A549 (cell line): ENCODE measurements at regions not wholly inside any gene's neighbourhood (a gene's known extent, or its start where the extent isn't known, plus 50 kb on each side); places are given as distances from the start of the nearest gene placed in this dataset.

ENCODE experiments used
- ATAC-seq, 2 experiments: fragments of 200-7000 bp in 1 of 2; fragments of >200 bp in 1 of 2; cut with Nextera tagmentation in 1 of 2; cut with Tn5 transposase in 1 of 2; 3 replicates each; pipeline versions ENCODE4 v1.8.0 to v1.9.1; 2018 to 2020; ENCODE audit warnings: mild to moderate bottlenecking in 1 of 2, moderate library complexity in 1 of 2
- CTCF ChIA-PET: fragments of 300-600 bp; sonication (Branson Sonifier 250); formaldehyde crosslinking; extraction: SDS; loops from one replicate; lab custom pipeline; 2021; ENCODE audit warnings: antibody characterized with exemption, inconsistent platforms; lab: Yijun Ruan, JAX
- POLR2A ChIA-PET: fragments of 350-600 bp; formaldehyde crosslinking; extraction: SDS; loops from one replicate; lab custom pipeline; 2021; ENCODE audit warnings: antibody characterized with exemption, inconsistent platforms; lab: Yijun Ruan, JAX
- DNase-seq, 2 experiments: peaks; one replicate each; pipeline versions ENCODE4 v3.0.0 to v3.0.0-alpha.2; 2011 to 2016; ENCODE audit warnings: low read depth in 1 of 2, low spot score in 1 of 2
- FAIRE-seq: peaks from 2 replicates; lab custom pipeline; 2011; peaks lifted over from hg19 to GRCh38; lab: Jason Lieb, UNC
- H3K27ac ChIP-seq, 2 experiments: fragments of >200 bp; sonication (Bioruptor Twin); formaldehyde crosslinking; 3 replicates each; pipeline ENCODE4 v1.5.1; 2016 to 2017
- H3K4me1 ChIP-seq: fragments of >200 bp; sonication (Bioruptor Twin); formaldehyde crosslinking; 3 replicates; pipeline ENCODE4 v1.6.1; 2016
- H3K4me2 ChIP-seq: fragments of >200 bp; sonication (Bioruptor Twin); formaldehyde crosslinking; 3 replicates; pipeline ENCODE4 v1.6.1; 2016
- H3K4me3 ChIP-seq: fragments of >200 bp; sonication (Bioruptor Twin); formaldehyde crosslinking; 3 replicates; pipeline ENCODE4 v1.5.1; 2016
- H3K9me3 ChIP-seq: fragments of >200 bp; sonication (Bioruptor Twin); formaldehyde crosslinking; 3 replicates; pipeline ENCODE4 v1.6.1; 2016
- CBX2 ChIP-seq: fragments of 200-600 bp; sonication (generic); IDR thresholded peaks from 2 replicates; pipeline ENCODE4 v1.6.1; 2016; ENCODE audit warnings: low read depth, mild to moderate bottlenecking, borderline replicate concordance
- CHD2 ChIP-seq: fragments of 150-350 bp; IDR thresholded peaks from 2 replicates; pipeline ENCODE4 v1.6.1; 2014; ENCODE audit warnings: low read length; ENCODE audit not compliant: partially characterized antibody
- EHMT2 ChIP-seq: fragments of 200-600 bp; sonication (generic); IDR thresholded peaks from 2 replicates; pipeline ENCODE4 v1.6.1; 2016; ENCODE audit warnings: antibody characterized with exemption, low read depth, mild to moderate bottlenecking, moderate library complexity
- EP300 ChIP-seq, 2 experiments: fragments of >200 bp; sonication (Bioruptor Twin); formaldehyde crosslinking; IDR thresholded peaks; 2 replicates in 1 of 2; 3 replicates in 1 of 2; pipeline ENCODE4 v1.6.1; 2016 to 2017
- ESRRA ChIP-seq: fragments of 150-350 bp; IDR thresholded peaks from 2 replicates; pipeline ENCODE4 v1.6.1; 2014; ENCODE audit warnings: mild to moderate bottlenecking, low read length, borderline replicate concordance
- HOXB5 ChIP-seq: fragments of 250-450 bp; sonication (Bioruptor Pico); IDR thresholded peaks from 2 replicates; pipeline ENCODE4 v1.5.0; 2020; ENCODE audit warnings: mild to moderate bottlenecking, moderate library complexity
- KDM1A ChIP-seq: fragments of 200-600 bp; sonication (generic); IDR thresholded peaks from 2 replicates; pipeline ENCODE4 v1.6.1; 2016; ENCODE audit warnings: low read depth, mild to moderate bottlenecking
- MAZ ChIP-seq: fragments of 150-350 bp; IDR thresholded peaks from 2 replicates; pipeline ENCODE4 v1.6.1; 2014; ENCODE audit warnings: antibody characterized with exemption, low read depth, low read length, borderline replicate concordance
- MYC ChIP-seq: IDR thresholded peaks from 2 replicates; pipeline ENCODE4 v1.6.1; 2012; ENCODE audit warnings: mild to moderate bottlenecking, inconsistent platforms, low read length, improper control_type of control experiment, borderline replicate concordance
- NFE2L2 ChIP-seq: fragments of 150-350 bp; conservative IDR thresholded peaks from 2 replicates; pipeline ENCODE4 v1.6.1; 2014; ENCODE audit warnings: low read length
- PHF8 ChIP-seq: fragments of 200-600 bp; sonication (generic); IDR thresholded peaks from 2 replicates; pipeline ENCODE4 v1.6.1; 2016; ENCODE audit warnings: low read depth, mild to moderate bottlenecking, antibody characterized with exemption, moderate library complexity, borderline replicate concordance
- POLR2A ChIP-seq: IDR thresholded peaks from 2 replicates; pipeline ENCODE4 v1.6.1; 2012; ENCODE audit warnings: mild to moderate bottlenecking, low read length
- RARB ChIP-seq: fragments of 250-450 bp; sonication (Bioruptor Pico); IDR thresholded peaks from 2 replicates; pipeline ENCODE4 v1.8.0; 2021; ENCODE audit warnings: mild to moderate bottlenecking, moderate library complexity
- RFX5 ChIP-seq: fragments of 450-650 bp; IDR thresholded peaks from 2 replicates; pipeline ENCODE4 v1.7.1; 2014; ENCODE audit warnings: antibody characterized with exemption, mild to moderate bottlenecking, moderate library complexity
- ZNF302 ChIP-seq: fragments of 250-450 bp; sonication (Bioruptor Pico); IDR thresholded peaks from 2 replicates; pipeline ENCODE4 v1.9.0; 2021; ENCODE audit warnings: inconsistent platforms, mild to moderate bottlenecking, moderate library complexity
- ZSCAN20 ChIP-seq: fragments of 250-450 bp; sonication (Bioruptor Pico); IDR thresholded peaks from 2 replicates; pipeline ENCODE4 v1.8.0; 2022; ENCODE audit warnings: mild to moderate bottlenecking, moderate library complexity
- whole genome bisulfite sequencing: methylation state at CpG from one replicate; pipeline ENCODE4 v1.1.6; 2017; ENCODE audit errors: missing lambda C conversion rate; 5-methylcytosine and 5-hydroxymethylcytosine counted together
- TF ChIP-seq, protein P1 (sequence below): IDR thresholded peaks from 2 replicates; pipeline ENCODE4 v1.6.1; 2012; ENCODE audit warnings: low read depth, borderline replicate concordance
- TF ChIP-seq, protein P2 (sequence below): fragments of 150-350 bp; IDR thresholded peaks from 2 replicates; pipeline ENCODE4 v1.6.1; 2014; ENCODE audit warnings: low read depth, mild to moderate bottlenecking, low read length
- TF ChIP-seq, protein P3 (sequence below): fragments of 200-600 bp; sonication (generic); IDR thresholded peaks from 2 replicates; pipeline ENCODE4 v1.6.1; 2016; ENCODE audit warnings: antibody characterized with exemption, mild to moderate bottlenecking, moderate library complexity

DNA sequence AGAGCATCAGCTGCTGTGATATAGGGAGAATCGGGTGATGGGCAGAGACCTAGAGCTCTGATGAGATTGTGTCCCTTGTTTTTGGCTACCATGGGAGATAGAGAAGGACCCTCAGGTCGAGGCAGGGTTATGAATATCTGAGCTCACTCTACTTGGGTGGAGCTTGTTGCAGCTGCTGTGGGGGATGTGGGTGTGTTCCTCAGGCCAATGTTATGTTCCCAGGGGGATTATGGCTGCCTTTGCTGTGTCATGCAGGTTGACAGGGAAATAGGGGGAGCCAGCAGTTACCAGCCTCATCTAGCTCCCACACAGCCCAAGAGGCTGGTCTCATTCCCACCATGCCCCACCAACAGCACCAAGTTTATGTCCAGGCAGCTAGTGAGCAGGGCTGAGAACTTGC, 131.5 kb downstream of the TRIM42 start:
- Histone ChIP-seq H3K4me1 (no peaks in the 10 kb centered on the region), H3K9me3 (no peaks in the 10 kb centered on the region), H3K4me3 (no peak overlapping the region), H3K4me2 (no peak overlapping the region), H3K27ac (no peak overlapping the region)
- CTCF ChIA-PET, result no interaction called here
- TF ChIP-seq PHF8, result no peak
- TF ChIP-seq HOXB5 (CRISPR knock-in tag), result no peak
- TF ChIP-seq CHD2, result no peak
- TF ChIP-seq NFE2L2, result no peak
- TF ChIP-seq, protein P1, sequence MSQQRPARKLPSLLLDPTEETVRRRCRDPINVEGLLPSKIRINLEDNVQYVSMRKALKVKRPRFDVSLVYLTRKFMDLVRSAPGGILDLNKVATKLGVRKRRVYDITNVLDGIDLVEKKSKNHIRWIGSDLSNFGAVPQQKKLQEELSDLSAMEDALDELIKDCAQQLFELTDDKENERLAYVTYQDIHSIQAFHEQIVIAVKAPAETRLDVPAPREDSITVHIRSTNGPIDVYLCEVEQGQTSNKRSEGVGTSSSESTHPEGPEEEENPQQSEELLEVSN, result no peak
- no peak for TF ChIP-seq ZNF302
- TF ChIP-seq RARB (CRISPR knock-in tag), result no peak
- no peak for TF ChIP-seq ZSCAN20 (CRISPR knock-in tag)
- TF ChIP-seq MYC, result no peak
- TF ChIP-seq POLR2A, result no peak
- TF ChIP-seq, protein P2, sequence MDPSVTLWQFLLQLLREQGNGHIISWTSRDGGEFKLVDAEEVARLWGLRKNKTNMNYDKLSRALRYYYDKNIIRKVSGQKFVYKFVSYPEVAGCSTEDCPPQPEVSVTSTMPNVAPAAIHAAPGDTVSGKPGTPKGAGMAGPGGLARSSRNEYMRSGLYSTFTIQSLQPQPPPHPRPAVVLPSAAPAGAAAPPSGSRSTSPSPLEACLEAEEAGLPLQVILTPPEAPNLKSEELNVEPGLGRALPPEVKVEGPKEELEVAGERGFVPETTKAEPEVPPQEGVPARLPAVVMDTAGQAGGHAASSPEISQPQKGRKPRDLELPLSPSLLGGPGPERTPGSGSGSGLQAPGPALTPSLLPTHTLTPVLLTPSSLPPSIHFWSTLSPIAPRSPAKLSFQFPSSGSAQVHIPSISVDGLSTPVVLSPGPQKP, result no peak
- TF ChIP-seq ESRRA, result no peak
- TF ChIP-seq EP300 (IDR thresholded peaks at IDR 0.05), result no peak
- no peak for TF ChIP-seq MAZ
- no peak for TF ChIP-seq EHMT2
- TF ChIP-seq, protein P3, sequence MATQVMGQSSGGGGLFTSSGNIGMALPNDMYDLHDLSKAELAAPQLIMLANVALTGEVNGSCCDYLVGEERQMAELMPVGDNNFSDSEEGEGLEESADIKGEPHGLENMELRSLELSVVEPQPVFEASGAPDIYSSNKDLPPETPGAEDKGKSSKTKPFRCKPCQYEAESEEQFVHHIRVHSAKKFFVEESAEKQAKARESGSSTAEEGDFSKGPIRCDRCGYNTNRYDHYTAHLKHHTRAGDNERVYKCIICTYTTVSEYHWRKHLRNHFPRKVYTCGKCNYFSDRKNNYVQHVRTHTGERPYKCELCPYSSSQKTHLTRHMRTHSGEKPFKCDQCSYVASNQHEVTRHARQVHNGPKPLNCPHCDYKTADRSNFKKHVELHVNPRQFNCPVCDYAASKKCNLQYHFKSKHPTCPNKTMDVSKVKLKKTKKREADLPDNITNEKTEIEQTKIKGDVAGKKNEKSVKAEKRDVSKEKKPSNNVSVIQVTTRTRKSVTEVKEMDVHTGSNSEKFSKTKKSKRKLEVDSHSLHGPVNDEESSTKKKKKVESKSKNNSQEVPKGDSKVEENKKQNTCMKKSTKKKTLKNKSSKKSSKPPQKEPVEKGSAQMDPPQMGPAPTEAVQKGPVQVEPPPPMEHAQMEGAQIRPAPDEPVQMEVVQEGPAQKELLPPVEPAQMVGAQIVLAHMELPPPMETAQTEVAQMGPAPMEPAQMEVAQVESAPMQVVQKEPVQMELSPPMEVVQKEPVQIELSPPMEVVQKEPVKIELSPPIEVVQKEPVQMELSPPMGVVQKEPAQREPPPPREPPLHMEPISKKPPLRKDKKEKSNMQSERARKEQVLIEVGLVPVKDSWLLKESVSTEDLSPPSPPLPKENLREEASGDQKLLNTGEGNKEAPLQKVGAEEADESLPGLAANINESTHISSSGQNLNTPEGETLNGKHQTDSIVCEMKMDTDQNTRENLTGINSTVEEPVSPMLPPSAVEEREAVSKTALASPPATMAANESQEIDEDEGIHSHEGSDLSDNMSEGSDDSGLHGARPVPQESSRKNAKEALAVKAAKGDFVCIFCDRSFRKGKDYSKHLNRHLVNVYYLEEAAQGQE, result no peak
- TF ChIP-seq KDM1A, result no peak
- TF ChIP-seq CBX2, result no peak
- FAIRE-seq (no peak), DNase-seq (no peak), ATAC-seq (no peak)
- WGBS, result 0% methylated on average over 1 of the region's 2 CpGs
- POLR2A ChIA-PET, result no interaction called here

- 0% methylated on average over 6 of the region's 6 CpGs for WGBS
- Histone ChIP-seq H3K27ac (no peak overlapping the region), H3K4me3 (no peak overlapping the region), H3K4me1 (no peaks in the 10 kb centered on the region), H3K9me3 (no peaks in the 10 kb centered on the region), H3K4me2 (no peak overlapping the region)
- no peak for FAIRE-seq
- CTCF ChIA-PET, result no interaction called here
- no peak; a peak in 1 of 6 replicates for ATAC-seq
- POLR2A ChIA-PET, result no interaction called here
- DNase-seq, result no peak
- TF ChIP-seq, protein P2, result no peak
- TF ChIP-seq RFX5, result 0 out of 2 replicates have a peak, but pooled peaks have one; percentile 30
Observed at GRCh38 chr3:140816372-140817195, 125.1 kb upstream of the SLC25A36 start.
